ENCODE measurements at regions not wholly inside any gene's neighbourhood (a gene's known extent, or its start where the extent isn't known, plus 50 kb on each side); places are given as distances from the start of the nearest gene placed in this dataset.
A peak's percentile ranks its signal among the peaks of the same experiment; 100 is the strongest.

- Histone ChIP-seq H3K9me3 (ENCODE audit: control insufficient read depth, low read length) (no peaks in the 10 kb centered on the region), H3K36me3 (ENCODE audit: control insufficient read depth, insufficient read depth, low read length) (no peaks in the 10 kb centered on the region), H3K27me3 (ENCODE audit: control insufficient read depth, insufficient read depth, low read length) (no peaks in the 10 kb centered on the region), H3K9ac (ENCODE audit: low read length) (peak overlapping the region; percentile 87), H3K4me3 (ENCODE audit: low read length) (peak overlapping the region; percentile 45), H3K4me1 (ENCODE audit: control insufficient read depth, insufficient read depth, low read length) (peaks cover 49% of the 10 kb centered on the region)
Observed at GRCh38 chr14:73787486-73788316, 63.9 kb upstream of the PTGR2 start.

GRCh38 chr14:73786636-73787485, 64.8 kb upstream of the PTGR2 start:
- no peaks in the 10 kb centered on the region for H3K36me3 ChIP-seq (ENCODE audit: control insufficient read depth, insufficient read depth, low read length)
- H3K4me3 ChIP-seq (ENCODE audit: low read length): peak overlapping the region; percentile 45
- no peaks in the 10 kb centered on the region for H3K9me3 ChIP-seq (ENCODE audit: control insufficient read depth, low read length)
- no peaks in the 10 kb centered on the region for H3K27me3 ChIP-seq (ENCODE audit: control insufficient read depth, insufficient read depth, low read length)
- H3K4me1 ChIP-seq (ENCODE audit: control insufficient read depth, insufficient read depth, low read length): peaks cover 53% of the 10 kb centered on the region
- peak overlapping the region; percentile 87 for H3K9ac ChIP-seq (ENCODE audit: low read length)

- peaks cover 53% of the 10 kb centered on the region for H3K4me1 ChIP-seq (ENCODE audit: control insufficient read depth, insufficient read depth, low read length)
Observed at GRCh38 chr14:73785834-73786635, 65.6 kb upstream of the PTGR2 start.

GRCh38 chr14:73785336-73785833, 66.2 kb upstream of the PTGR2 start:
- H3K9ac ChIP-seq (ENCODE audit: low read length): peak overlapping the region; percentile 4

More at GRCh38 chr14:73785834-73786635, 65.6 kb upstream of the PTGR2 start:
- Histone ChIP-seq H3K4me3 (ENCODE audit: low read length) (peak overlapping the region; percentile 9), H3K9me3 (ENCODE audit: control insufficient read depth, low read length) (no peaks in the 10 kb centered on the region), H3K36me3 (ENCODE audit: control insufficient read depth, insufficient read depth, low read length) (no peaks in the 10 kb centered on the region), H3K9ac (ENCODE audit: low read length) (peak overlapping the region; percentile 87), H3K27me3 (ENCODE audit: control insufficient read depth, insufficient read depth, low read length) (no peaks in the 10 kb centered on the region)

GRCh38 chr14:73784988-73785313, 66.7 kb upstream of the PTGR2 start:
- H3K27me3 ChIP-seq (ENCODE audit: control insufficient read depth, insufficient read depth, low read length): no peaks in the 10 kb centered on the region
- peak overlapping the region; percentile 4 for H3K9ac ChIP-seq (ENCODE audit: low read length)
- no peak overlapping the region for H3K4me3 ChIP-seq (ENCODE audit: low read length)
- no peaks in the 10 kb centered on the region for H3K9me3 ChIP-seq (ENCODE audit: control insufficient read depth, low read length)
- H3K36me3 ChIP-seq (ENCODE audit: control insufficient read depth, insufficient read depth, low read length): no peaks in the 10 kb centered on the region
- H3K4me1 ChIP-seq (ENCODE audit: control insufficient read depth, insufficient read depth, low read length): peaks cover 51% of the 10 kb centered on the region

More at GRCh38 chr14:73785336-73785833, 66.2 kb upstream of the PTGR2 start:
- Histone ChIP-seq H3K36me3 (ENCODE audit: control insufficient read depth, insufficient read depth, low read length) (no peaks in the 10 kb centered on the region), H3K4me1 (ENCODE audit: control insufficient read depth, insufficient read depth, low read length) (peaks cover 53% of the 10 kb centered on the region), H3K9me3 (ENCODE audit: control insufficient read depth, low read length) (no peaks in the 10 kb centered on the region), H3K4me3 (ENCODE audit: low read length) (peak overlapping the region; percentile 9), H3K27me3 (ENCODE audit: control insufficient read depth, insufficient read depth, low read length) (no peaks in the 10 kb centered on the region)

- Histone ChIP-seq H3K9me3 (ENCODE audit: control insufficient read depth, low read length) (no peaks in the 10 kb centered on the region), H3K4me1 (ENCODE audit: control insufficient read depth, insufficient read depth, low read length) (peaks cover 46% of the 10 kb centered on the region), H3K36me3 (ENCODE audit: control insufficient read depth, insufficient read depth, low read length) (no peaks in the 10 kb centered on the region), H3K4me3 (ENCODE audit: low read length) (no peak overlapping the region), H3K27me3 (ENCODE audit: control insufficient read depth, insufficient read depth, low read length) (no peaks in the 10 kb centered on the region), H3K9ac (ENCODE audit: low read length) (peak overlapping the region; percentile 4)
Observed at GRCh38 chr14:73784181-73784987, 67.2 kb upstream of the PTGR2 start.

GRCh38 chr14:73783107-73783727, 68.4 kb upstream of the PTGR2 start:
- Histone ChIP-seq H3K36me3 (ENCODE audit: control insufficient read depth, insufficient read depth, low read length) (no peaks in the 10 kb centered on the region), H3K27me3 (ENCODE audit: control insufficient read depth, insufficient read depth, low read length) (no peaks in the 10 kb centered on the region), H3K9ac (ENCODE audit: low read length) (peak overlapping the region; percentile 38), H3K4me3 (ENCODE audit: low read length) (no peak overlapping the region), H3K4me1 (ENCODE audit: control insufficient read depth, insufficient read depth, low read length) (peaks cover 41% of the 10 kb centered on the region), H3K9me3 (ENCODE audit: control insufficient read depth, low read length) (no peaks in the 10 kb centered on the region)

- H3K4me1 ChIP-seq (ENCODE audit: control insufficient read depth, insufficient read depth, low read length): peaks cover 37% of the 10 kb centered on the region
- no peaks in the 10 kb centered on the region for H3K27me3 ChIP-seq (ENCODE audit: control insufficient read depth, insufficient read depth, low read length)
- no peaks in the 10 kb centered on the region for H3K9me3 ChIP-seq (ENCODE audit: control insufficient read depth, low read length)
- H3K9ac ChIP-seq (ENCODE audit: low read length): peak overlapping the region; percentile 38
- H3K4me3 ChIP-seq (ENCODE audit: low read length): no peak overlapping the region
- H3K36me3 ChIP-seq (ENCODE audit: control insufficient read depth, insufficient read depth, low read length): no peaks in the 10 kb centered on the region
Observed at GRCh38 chr14:73782623-73783022, 68.4 kb upstream of the PNMA1 start.

- Histone ChIP-seq H3K4me1 (ENCODE audit: control insufficient read depth, insufficient read depth, low read length) (peaks cover 43% of the 10 kb centered on the region), H3K9ac (ENCODE audit: low read length) (no peak overlapping the region)
Observed at GRCh38 chr14:73780896-73781295, 66.7 kb upstream of the PNMA1 start.

GRCh38 chr14:73780391-73780790, 66.2 kb upstream of the PNMA1 start:
- Histone ChIP-seq H3K4me3 (ENCODE audit: low read length) (no peak overlapping the region), H3K36me3 (ENCODE audit: control insufficient read depth, insufficient read depth, low read length) (no peaks in the 10 kb centered on the region), H3K4me1 (ENCODE audit: control insufficient read depth, insufficient read depth, low read length) (peaks cover 45% of the 10 kb centered on the region)

More at GRCh38 chr14:73780896-73781295, 66.7 kb upstream of the PNMA1 start:
- H3K27me3 ChIP-seq (ENCODE audit: control insufficient read depth, insufficient read depth, low read length): no peaks in the 10 kb centered on the region
- H3K9me3 ChIP-seq (ENCODE audit: control insufficient read depth, low read length): no peaks in the 10 kb centered on the region
- H3K36me3 ChIP-seq (ENCODE audit: control insufficient read depth, insufficient read depth, low read length): no peaks in the 10 kb centered on the region
- H3K4me3 ChIP-seq (ENCODE audit: low read length): no peak overlapping the region

More at GRCh38 chr14:73780391-73780790, 66.2 kb upstream of the PNMA1 start:
- H3K27me3 ChIP-seq (ENCODE audit: control insufficient read depth, insufficient read depth, low read length): no peaks in the 10 kb centered on the region
- H3K9ac ChIP-seq (ENCODE audit: low read length): no peak overlapping the region
- H3K9me3 ChIP-seq (ENCODE audit: control insufficient read depth, low read length): no peaks in the 10 kb centered on the region
